Thyroid gland (tissue), 4 donors: ENCODE measurements at regions not wholly inside any gene's neighbourhood (a gene's known extent, or its start where the extent isn't known, plus 50 kb on each side); places are given as distances from the start of the nearest gene placed in this dataset.

ENCODE experiments used
- DNase-seq, 2 donors: peaks; one replicate each; pipeline ENCODE4 v3.0.0-alpha.2; 2019
- H3K27ac ChIP-seq, 3 donors: fragments of 200-600 bp; sonication (generic); 1 replicate in 2 of 3; 2 replicates in 1 of 3; pipeline ENCODE4 v1.5.1; 2016 to 2019; ENCODE audit warnings: mild to moderate bottlenecking in 1 of 3, moderate library complexity in 1 of 3
- H3K27me3 ChIP-seq: fragments of 200-600 bp; sonication (generic); one replicate; pipeline ENCODE4 v1.5.1; 2019
- H3K36me3 ChIP-seq, 2 donors: fragments of 200-600 bp; sonication (generic); one replicate each; pipeline ENCODE4 v1.5.1; 2016 to 2019
- H3K4me1 ChIP-seq, 2 donors: fragments of 200-600 bp; sonication (generic); one replicate each; pipeline ENCODE4 v1.5.1; 2017 to 2019
- H3K4me3 ChIP-seq, 3 donors: fragments of 200-600 bp; sonication (generic); replicated peaks in 1 of 3; 1 replicate in 2 of 3; 2 replicates in 1 of 3; pipeline ENCODE4 v1.5.1; 2016; ENCODE audit warnings: mild to moderate bottlenecking in 1 of 3
- H3K9me3 ChIP-seq: fragments of 200-600 bp; sonication (generic); one replicate; pipeline ENCODE4 v1.5.1; 2017
- POLR2A ChIP-seq, 2 donors: fragments of 450-650 bp; IDR thresholded peaks; one replicate each; pipeline ENCODE4 v1.6.1; 2017; ENCODE audit warnings: antibody characterized with exemption in 2 of 2, mild to moderate bottlenecking in 2 of 2, moderate library complexity in 1 of 2
- WGBS, 2 donors: methylation state at CpG; one replicate each; pipeline ENCODE4 v1.1.5; 2017; 5-methylcytosine and 5-hydroxymethylcytosine counted together
- intact Hi-C: fragments of 100-400 bp; cut with DNase I; formaldehyde crosslinking; loops from one replicate; pipeline ENCODE4 v1.15.1; 2023
- TF ChIP-seq, protein P1 (sequence below), 6 experiments: fragments of 200-600 bp in 3 of 6; fragments of 450-650 bp in 3 of 6; sonication (generic) in 3 of 6; IDR thresholded peaks; one replicate each; pipeline ENCODE4 v1.5.1; 2016 to 2019; ENCODE audit warnings: antibody characterized with exemption in 6 of 6, mild to moderate bottlenecking in 2 of 6, inconsistent platforms in 1 of 6, moderate library complexity in 1 of 6

DNA sequence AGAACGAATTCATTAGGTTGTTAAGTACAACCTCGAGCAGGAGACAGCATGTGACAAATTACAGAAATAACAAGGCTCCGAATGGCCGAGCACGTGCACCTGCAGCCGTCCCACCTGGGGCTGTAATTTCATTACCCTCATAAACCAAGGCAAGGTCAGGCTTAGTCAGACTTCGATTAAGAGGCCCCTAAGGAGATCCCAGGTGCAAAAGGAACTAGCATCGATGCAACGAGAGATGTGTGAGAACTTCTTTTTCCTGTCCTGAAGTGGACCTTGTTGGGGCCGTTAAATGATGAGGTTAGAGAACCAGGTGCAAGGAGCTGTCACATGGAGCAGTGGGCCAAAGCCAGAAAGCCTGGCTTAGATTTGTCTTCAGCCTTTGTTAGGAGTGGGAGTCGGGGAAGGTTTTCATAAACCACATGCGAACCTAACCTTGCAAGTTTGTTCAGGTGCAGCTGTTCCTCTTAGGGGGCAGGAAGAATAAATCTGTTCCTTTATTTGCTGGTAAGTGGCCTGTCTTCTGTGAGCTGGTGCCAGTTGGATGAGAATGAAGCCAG lies 559.9 kb upstream of the MCTP2 start:
- intact Hi-C loops = no loop called here
- 60 to 67% methylated on average over 12 of the region's 12 CpGs for WGBS, 2 donors
- no peak overlapping the region for H3K4me3 ChIP-seq
- no peak overlapping the region for H3K27ac ChIP-seq
- TF ChIP-seq POLR2A (IDR thresholded peaks at IDR 0.05) = no peak
- no peak for DNase-seq
- H3K4me1 ChIP-seq = no peaks in the 10 kb centered on the region
- H3K27me3 ChIP-seq = no peaks in the 10 kb centered on the region
- no peaks in the 10 kb centered on the region for H3K36me3 ChIP-seq
- H3K9me3 ChIP-seq = no peaks in the 10 kb centered on the region

DNA sequence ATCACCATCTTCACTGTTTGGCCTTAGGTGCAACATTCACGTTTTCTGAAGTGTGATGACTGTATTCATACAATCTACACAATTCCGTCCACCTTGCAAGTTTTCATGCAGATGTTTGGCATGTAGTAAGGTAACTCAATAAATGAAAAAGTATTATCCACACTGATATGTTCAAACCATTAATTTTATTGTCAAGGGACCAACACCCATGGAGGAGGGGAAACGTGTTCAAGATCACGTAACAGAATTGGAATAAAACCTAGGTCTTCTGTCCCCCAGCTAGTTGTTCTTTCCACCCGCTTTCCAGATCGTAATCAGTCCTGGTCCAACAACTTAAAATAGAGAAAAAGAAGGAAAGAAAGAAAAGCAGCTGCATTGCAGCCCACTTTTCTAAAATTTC lies 560.4 kb upstream of the MCTP2 start:
- WGBS, 2 donors = 90 to 94% methylated on average over 6 of the region's 6 CpGs
- TF ChIP-seq POLR2A (IDR thresholded peaks at IDR 0.05) = no peak
- TF ChIP-seq, protein P1, sequence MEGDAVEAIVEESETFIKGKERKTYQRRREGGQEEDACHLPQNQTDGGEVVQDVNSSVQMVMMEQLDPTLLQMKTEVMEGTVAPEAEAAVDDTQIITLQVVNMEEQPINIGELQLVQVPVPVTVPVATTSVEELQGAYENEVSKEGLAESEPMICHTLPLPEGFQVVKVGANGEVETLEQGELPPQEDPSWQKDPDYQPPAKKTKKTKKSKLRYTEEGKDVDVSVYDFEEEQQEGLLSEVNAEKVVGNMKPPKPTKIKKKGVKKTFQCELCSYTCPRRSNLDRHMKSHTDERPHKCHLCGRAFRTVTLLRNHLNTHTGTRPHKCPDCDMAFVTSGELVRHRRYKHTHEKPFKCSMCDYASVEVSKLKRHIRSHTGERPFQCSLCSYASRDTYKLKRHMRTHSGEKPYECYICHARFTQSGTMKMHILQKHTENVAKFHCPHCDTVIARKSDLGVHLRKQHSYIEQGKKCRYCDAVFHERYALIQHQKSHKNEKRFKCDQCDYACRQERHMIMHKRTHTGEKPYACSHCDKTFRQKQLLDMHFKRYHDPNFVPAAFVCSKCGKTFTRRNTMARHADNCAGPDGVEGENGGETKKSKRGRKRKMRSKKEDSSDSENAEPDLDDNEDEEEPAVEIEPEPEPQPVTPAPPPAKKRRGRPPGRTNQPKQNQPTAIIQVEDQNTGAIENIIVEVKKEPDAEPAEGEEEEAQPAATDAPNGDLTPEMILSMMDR (IDR thresholded peaks at IDR 0.05) = no peak

DNA sequence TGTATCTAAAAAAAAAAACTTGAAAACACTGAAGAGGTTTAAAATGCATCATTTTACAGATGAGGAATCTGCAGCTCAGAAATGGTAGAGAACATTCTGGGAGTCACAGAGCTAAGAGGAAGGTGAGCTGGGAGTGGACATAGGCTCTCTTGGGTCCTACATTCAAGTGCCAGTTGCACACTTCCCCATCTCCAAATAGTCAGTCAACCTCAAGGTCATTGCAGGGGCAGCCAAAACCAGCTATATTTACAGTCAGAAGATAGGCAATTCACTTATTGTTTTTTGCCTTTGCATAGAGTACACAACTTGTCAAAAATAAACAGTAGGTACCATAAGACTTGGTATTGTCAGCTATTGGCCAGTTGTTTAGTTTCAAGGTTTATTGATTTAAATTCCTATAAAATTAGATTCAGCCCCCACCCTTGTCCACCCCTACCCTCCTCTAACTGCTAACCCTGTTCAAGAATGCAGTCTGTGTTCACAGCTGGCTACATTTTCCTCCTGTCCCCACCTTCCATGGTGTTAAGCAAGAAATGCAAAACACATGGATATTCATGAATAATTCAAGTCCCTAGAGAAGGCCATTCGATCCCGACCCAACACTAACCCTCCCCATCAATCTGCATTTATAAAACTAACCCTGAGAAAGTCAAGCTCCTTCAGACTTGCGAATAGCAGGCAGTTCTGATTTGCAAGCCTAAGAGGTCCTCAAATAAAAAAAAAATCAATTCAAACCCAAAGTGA lies 567.0 kb upstream of the MCTP2 start:
- no peak overlapping the region for H3K4me3 ChIP-seq
- no peaks in the 10 kb centered on the region for H3K27me3 ChIP-seq
- no peaks in the 10 kb centered on the region for H3K9me3 ChIP-seq
- intact Hi-C loops = no loop called here
- no peak for TF ChIP-seq POLR2A (IDR thresholded peaks at IDR 0.05)
- TF ChIP-seq, protein P1 (IDR thresholded peaks at IDR 0.05) = no peak
- H3K27ac ChIP-seq = no peak overlapping the region
- WGBS, 2 donors = 52 to 65% methylated on average over 3 of the region's 3 CpGs
- no peaks in the 10 kb centered on the region for H3K36me3 ChIP-seq
- no peak for DNase-seq
- H3K4me1 ChIP-seq = no peaks in the 10 kb centered on the region

More for the DNA sequence above, 560.4 kb upstream of the MCTP2 start:
- H3K4me1 ChIP-seq = no peaks in the 10 kb centered on the region
- H3K27me3 ChIP-seq = no peaks in the 10 kb centered on the region
- no peak overlapping the region for H3K27ac ChIP-seq
- H3K4me3 ChIP-seq = no peak overlapping the region
- no peak for DNase-seq
- intact Hi-C loops = no loop called here
- no peaks in the 10 kb centered on the region for H3K9me3 ChIP-seq
- no peaks in the 10 kb centered on the region for H3K36me3 ChIP-seq

DNA sequence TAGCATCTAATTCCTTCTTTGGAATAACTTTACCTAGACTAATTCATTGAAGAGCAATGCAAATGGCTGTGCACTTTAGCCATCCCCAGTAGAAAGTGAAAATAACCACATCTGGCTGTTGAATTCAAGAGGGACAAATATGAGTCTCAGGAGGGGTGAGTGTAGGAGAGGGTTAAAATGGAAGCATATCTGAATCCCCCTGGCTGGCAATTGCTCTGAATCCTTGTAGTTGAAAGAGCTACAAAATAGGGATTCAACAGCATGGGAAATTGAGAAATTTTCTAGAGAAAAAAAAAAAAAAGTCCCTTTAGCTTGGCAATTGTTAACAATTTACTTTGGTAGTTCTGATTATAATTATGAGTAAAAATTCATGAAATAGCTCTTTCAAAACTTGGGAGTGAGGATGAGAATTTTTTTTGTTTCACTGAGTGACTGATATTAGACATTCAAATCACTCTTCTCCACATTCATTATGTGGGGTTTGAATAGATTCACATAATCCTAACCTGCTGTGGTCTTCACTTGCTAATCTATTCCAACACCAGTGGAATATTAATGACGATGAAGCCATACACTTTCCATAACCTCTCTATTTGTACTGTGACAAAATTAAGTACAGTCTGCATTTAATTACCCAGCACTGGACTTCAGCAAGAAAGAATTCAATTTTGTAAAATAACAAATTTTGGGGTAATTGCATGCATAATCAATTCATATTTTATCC lies 569.0 kb upstream of the MCTP2 start:
- 79 to 82% methylated on average over 1 of the region's 1 CpG for WGBS, 2 donors

DNA sequence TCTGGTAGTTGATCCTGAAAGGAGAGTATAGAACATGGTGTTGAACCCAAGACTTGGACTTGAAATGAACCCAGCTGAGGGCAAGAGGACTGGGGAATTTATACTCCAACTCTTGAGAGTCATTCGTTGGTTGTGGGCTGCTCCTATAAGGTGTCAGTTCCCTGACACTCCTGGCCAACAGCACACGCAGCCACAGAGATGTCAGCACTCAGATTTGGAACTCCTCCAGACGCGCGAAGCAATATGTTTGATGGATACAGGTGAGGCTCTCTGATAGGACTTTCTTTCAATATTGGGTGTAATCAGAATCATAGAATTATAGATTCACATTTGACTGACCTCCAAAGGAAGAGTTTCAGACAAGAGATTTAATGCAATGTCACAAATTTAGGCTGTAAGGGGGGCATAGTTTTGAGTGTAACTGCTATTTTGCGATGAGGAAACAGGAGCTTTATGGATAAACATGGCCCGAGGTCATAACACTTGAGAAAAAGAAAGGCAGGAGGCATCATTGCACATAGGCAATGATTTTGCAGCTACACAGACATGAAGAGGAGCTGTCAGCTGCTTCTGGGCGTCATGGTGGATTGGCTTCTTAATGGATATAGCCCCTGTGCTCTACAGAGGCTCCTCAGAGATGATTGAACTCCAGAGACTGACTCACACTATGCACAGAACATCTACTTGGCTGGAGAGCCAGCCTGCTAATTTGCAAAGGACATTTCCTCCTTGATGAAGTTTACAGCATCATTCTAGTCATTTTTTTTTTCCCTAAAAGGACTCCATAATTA lies 569.2 kb upstream of the RGMA start:
- Histone ChIP-seq H3K9me3 (no peaks in the 10 kb centered on the region), H3K27me3 (no peaks in the 10 kb centered on the region), H3K27ac (no peak overlapping the region), H3K4me1 (no peaks in the 10 kb centered on the region), H3K36me3 (no peaks in the 10 kb centered on the region), H3K4me3 (no peak overlapping the region)
- WGBS, 2 donors = 77 to 80% methylated on average over 8 of the region's 8 CpGs
- intact Hi-C loops = no loop called here
- TF ChIP-seq, protein P1 (IDR thresholded peaks at IDR 0.05) = no peak
- TF ChIP-seq POLR2A (IDR thresholded peaks at IDR 0.05) = no peak
- no peak for DNase-seq

More for the DNA sequence above, 569.0 kb upstream of the MCTP2 start:
- no peak for DNase-seq
- no peaks in the 10 kb centered on the region for H3K9me3 ChIP-seq
- H3K4me1 ChIP-seq = no peaks in the 10 kb centered on the region
- TF ChIP-seq, protein P1 (IDR thresholded peaks at IDR 0.05) = no peak
- no peak for TF ChIP-seq POLR2A (IDR thresholded peaks at IDR 0.05)
- no peak overlapping the region for H3K4me3 ChIP-seq
- no peaks in the 10 kb centered on the region for H3K36me3 ChIP-seq
- H3K27ac ChIP-seq = no peak overlapping the region
- no peaks in the 10 kb centered on the region for H3K27me3 ChIP-seq
- intact Hi-C loops = no loop called here
